ENCODE measurements at regions not wholly inside any gene's neighbourhood (a gene's known extent, or its start where the extent isn't known, plus 50 kb on each side); places are given as distances from the start of the nearest gene placed in this dataset.

DNA sequence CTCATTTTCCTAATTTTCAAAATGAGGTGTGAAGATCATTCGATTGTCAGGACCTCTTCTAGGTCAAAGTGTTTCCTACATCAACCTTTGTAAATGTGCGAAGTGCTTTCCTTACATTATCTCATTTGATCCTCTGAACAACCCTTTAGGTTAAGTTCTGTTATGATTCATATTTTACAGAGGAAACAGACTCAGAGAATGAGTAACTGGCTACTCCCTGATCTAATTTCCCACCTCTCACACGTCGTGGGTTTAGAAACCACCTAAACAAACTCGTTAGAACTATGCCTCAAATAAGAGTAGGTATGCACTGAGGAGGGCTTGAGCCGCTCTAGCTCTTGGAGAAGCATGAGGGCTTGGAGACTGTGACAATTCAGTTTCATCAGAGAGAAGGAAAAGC lies 148.6 kb downstream of the CD47 start:
- Mint-ChIP-seq H3K4me1 (peaks cover 31% of the 10 kb centered on the region), H3K27me3 (no peaks in the 10 kb centered on the region), H3K36me3 (ENCODE audit: low read depth) (no peaks in the 10 kb centered on the region), H3K27ac (peak overlapping the region; percentile 32), H3K9me3 (no peaks in the 10 kb centered on the region), H3K4me3 (no peak overlapping the region)
- ATAC-seq (peak; percentile 99), DNase-seq (peak; percentile 9)

DNA sequence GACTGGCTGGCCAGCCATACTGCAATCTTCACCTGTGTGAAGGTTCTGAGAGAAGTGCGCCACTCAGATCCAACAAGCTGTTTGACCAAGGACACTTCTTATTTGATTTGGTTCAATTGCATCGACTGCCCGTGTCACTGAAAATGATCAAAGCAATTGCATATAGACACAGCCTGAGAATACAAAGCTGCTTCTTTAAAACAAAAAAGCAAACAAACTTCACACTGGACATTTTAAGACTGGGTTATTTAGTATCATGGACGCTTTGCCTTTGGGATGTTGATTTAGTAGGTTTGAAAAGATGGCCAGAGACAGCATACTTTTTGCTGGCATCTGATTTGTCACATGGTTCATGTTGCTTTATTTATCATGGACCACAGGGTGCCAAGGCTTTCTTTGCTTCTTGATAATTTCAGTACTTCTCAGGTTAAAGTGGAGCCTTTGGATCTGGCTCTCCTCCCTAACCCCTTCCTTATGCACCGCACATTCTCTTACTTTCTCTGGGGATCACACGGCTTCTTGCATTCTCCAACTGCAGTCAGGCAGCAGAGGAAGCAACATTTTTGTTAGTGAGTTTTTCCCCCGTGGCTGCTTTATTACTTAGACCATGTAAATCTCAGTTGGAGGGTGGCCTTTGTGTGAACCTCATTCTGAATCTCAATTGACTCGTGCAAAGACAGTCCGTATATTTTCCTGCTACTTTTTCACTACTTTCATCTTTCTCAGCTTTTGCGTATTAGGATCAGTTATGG lies 151.0 kb downstream of the CD47 start:
- Mint-ChIP-seq H3K27me3 (no peaks in the 10 kb centered on the region), H3K9me3 (no peaks in the 10 kb centered on the region), H3K4me3 (no peak overlapping the region), H3K36me3 (ENCODE audit: low read depth) (no peaks in the 10 kb centered on the region), H3K27ac (no peak overlapping the region), H3K4me1 (peaks cover 31% of the 10 kb centered on the region)
- ATAC-seq (no peak), DNase-seq (no peak)

DNA sequence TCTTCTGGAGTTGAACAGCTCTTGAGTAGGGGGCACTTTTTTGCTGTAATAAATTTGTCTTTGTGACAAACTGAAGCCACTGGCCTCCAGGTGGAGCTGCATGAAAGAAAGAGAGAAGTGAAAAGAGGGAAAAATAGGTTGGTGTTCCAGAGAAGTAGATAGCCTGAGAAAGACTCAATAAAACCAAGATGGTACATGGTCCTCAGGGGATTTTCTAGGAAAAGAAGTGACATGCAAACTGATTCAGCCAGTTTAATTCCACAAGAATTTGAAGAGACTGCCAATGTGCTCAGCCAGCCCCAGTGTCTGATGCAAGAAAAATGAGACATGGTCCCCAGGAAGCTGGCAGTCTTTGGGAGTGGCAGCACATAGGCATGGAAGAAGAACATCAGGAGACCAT lies 152.7 kb downstream of the CD47 start:
- H3K4me1 Mint-ChIP-seq: peaks cover 20% of the 10 kb centered on the region
- peak; percentile 13 for DNase-seq
- peaks cover 7% of the 10 kb centered on the region for H3K9me3 Mint-ChIP-seq
- no peaks in the 10 kb centered on the region for H3K27me3 Mint-ChIP-seq
- no peak overlapping the region for H3K4me3 Mint-ChIP-seq
- ATAC-seq: no peak
- peaks cover 3% of the 10 kb centered on the region for H3K36me3 Mint-ChIP-seq (ENCODE audit: low read depth)
- no peak overlapping the region for H3K27ac Mint-ChIP-seq

DNA sequence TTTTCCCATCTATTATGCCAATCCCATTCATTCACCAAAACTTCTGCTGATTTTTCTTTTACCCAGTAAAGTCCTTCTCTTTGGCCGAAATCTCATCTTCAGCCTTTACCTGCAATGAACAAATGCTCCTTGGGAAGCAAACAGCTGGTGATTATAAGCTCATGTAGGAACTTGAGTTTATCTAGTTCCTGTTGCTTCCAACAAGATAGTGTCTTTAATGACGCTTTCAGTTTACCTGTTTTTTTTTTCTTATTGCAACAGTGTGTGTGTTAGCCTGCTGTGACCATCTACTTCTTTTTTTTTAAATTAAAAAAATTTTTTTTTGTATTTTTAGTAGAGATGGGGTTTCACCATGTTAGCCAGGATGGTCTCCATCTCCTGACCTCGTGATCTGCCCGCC lies 156.0 kb downstream of the CD47 start:
- H3K9me3 Mint-ChIP-seq: peaks cover 13% of the 10 kb centered on the region
- peaks cover 2% of the 10 kb centered on the region for H3K4me1 Mint-ChIP-seq
- no peak for ATAC-seq
- DNase-seq: no peak
- H3K27ac Mint-ChIP-seq: no peak overlapping the region
- H3K36me3 Mint-ChIP-seq (ENCODE audit: low read depth): peaks cover 5% of the 10 kb centered on the region
- H3K4me3 Mint-ChIP-seq: no peak overlapping the region
- no peaks in the 10 kb centered on the region for H3K27me3 Mint-ChIP-seq

DNA sequence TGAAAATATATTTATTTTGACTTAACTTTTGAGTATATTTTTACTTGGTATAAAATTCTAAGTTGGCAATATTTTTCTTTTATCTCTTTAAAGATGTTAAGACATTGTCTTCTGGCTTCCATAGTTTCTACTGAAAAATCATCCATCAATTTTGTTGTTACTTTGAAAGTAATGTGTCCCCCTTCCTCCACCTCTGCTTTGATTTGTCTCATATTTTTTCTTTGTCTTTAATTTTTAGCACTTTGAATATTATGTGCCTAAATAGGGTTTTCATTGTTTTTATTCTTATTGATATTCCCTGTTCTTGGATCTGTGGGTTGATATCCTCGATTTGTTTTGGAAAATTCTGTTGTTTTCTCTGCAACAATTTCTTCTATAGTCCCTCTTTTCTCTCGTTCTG lies 157.4 kb downstream of the CD47 start:
- DNase-seq (no peak), ATAC-seq (no peak)
- Mint-ChIP-seq H3K9me3 (peaks cover 13% of the 10 kb centered on the region), H3K4me3 (no peak overlapping the region), H3K4me1 (peaks cover 2% of the 10 kb centered on the region), H3K36me3 (ENCODE audit: low read depth) (peaks cover 5% of the 10 kb centered on the region), H3K27ac (no peak overlapping the region), H3K27me3 (no peaks in the 10 kb centered on the region)

DNA sequence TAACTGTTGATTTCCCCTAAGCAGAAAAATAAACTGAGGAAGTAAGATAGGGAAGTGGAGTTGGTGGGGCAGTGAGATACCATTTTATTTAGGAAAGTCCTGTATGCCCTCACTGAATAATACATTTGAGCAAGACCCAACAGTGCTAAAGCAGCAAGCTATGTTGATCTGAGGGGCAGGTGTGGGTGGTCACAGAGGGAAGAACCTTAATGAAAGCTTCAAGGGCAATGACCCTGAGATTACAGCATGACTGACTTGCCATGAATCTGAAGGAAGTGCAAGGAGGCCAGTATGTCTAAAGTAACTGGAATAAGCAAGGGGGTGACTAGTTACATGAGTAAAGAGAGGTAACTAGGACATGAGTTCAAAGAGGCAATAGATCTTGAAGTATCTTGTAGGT lies 159.5 kb downstream of the CD47 start:
- peaks cover 13% of the 10 kb centered on the region for H3K9me3 Mint-ChIP-seq
- H3K36me3 Mint-ChIP-seq (ENCODE audit: low read depth): peaks cover 5% of the 10 kb centered on the region
- DNase-seq: no peak
- H3K27me3 Mint-ChIP-seq: peaks cover 7% of the 10 kb centered on the region
- peaks cover 14% of the 10 kb centered on the region for H3K4me1 Mint-ChIP-seq
- H3K4me3 Mint-ChIP-seq: no peak overlapping the region
- ATAC-seq: no peak
- H3K27ac Mint-ChIP-seq: no peak overlapping the region

DNA sequence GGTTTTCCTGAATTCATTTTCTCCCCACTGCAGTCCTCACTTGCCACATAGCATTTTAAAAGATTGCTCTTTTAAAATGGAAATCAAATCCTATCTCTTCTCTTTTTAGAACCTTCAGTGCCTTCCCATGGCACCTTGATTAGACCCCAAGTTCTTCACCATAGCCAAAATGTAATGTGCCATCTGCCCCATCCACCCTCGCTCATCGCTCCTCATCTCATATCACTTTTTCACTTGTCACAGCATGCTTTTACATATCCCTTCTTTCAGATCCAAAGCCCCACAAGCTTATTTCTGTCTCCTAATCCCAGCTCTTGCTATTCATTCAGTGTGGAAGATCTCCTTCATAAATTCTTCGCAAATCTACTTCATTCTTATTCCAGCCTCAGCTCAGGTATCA lies 161.7 kb downstream of the CD47 start:
- H3K36me3 Mint-ChIP-seq (ENCODE audit: low read depth): peaks cover 5% of the 10 kb centered on the region
- no peak for ATAC-seq
- no peak for DNase-seq
- peaks cover 14% of the 10 kb centered on the region for H3K4me1 Mint-ChIP-seq
- H3K27me3 Mint-ChIP-seq: peaks cover 7% of the 10 kb centered on the region
- peaks cover 13% of the 10 kb centered on the region for H3K9me3 Mint-ChIP-seq
- no peak overlapping the region for H3K27ac Mint-ChIP-seq
- no peak overlapping the region for H3K4me3 Mint-ChIP-seq

DNA sequence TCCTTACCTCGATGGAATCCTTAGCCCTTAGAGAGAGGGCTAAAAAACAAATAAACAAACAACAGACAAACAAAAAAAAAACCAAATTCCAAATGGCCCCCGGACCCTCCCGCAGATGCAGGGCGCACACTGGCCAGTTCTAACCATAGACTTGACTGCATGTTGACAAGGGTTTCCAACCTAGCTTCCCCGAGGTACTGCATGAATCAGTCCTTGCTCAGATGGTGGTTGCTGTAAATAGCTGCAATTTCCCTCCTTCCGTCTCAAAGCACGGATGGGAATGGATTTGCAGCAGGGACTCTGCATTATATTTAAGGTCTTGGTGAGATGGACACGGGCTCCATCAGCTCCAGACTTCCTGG lies 162.8 kb downstream of the CD47 start:
- Mint-ChIP-seq H3K27ac (peak overlapping the region; percentile 57), H3K27me3 (peaks cover 7% of the 10 kb centered on the region), H3K4me3 (peak overlapping the region; percentile 81), H3K36me3 (ENCODE audit: low read depth) (peaks cover 1% of the 10 kb centered on the region), H3K9me3 (peaks cover 4% of the 10 kb centered on the region), H3K4me1 (peaks cover 14% of the 10 kb centered on the region)
- ATAC-seq: no peak
- DNase-seq: no peak

DNA sequence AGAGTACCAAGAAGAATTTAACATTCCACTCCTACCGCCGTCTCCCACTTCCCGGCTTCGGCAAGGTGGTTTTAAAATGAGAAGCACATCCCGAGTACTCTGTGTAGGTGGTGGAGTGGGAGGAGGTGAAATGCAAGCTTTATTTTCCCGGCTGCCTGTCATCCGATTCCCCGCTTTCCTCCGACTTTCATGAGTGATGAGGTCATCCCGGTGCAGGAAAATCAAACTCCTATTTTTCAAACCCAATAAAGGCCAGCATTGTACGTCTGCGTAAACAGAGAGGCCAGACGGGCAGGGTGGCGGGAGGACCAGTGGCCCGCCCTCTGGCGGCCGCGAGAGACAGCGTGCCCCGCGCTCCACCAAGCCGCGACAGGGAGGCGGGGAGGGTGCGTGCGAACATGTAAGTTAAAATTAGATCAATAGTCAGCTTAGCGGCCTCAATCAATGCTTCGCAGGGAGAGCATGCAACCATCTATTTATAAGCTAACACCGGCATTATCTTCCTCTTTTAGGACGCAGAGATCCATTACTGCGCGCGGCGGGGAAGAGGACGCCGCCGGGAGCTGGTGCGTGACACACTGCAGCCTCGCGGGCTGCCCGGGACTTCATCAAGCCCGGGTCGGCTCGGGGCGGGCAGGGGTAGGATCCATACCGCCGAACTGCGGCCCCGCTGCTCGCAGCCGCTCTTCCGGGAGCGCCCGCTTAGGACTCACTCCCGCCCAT lies 163.3 kb downstream of the CD47 start:
- H3K36me3 Mint-ChIP-seq (ENCODE audit: low read depth): no peaks in the 10 kb centered on the region
- peak overlapping the region; percentile 81 for H3K4me3 Mint-ChIP-seq
- ATAC-seq (peak; percentile 95), DNase-seq (peak; percentile 76)
- H3K27me3 Mint-ChIP-seq: peaks cover 7% of the 10 kb centered on the region
- no peaks in the 10 kb centered on the region for H3K9me3 Mint-ChIP-seq
- H3K4me1 Mint-ChIP-seq: peaks cover 14% of the 10 kb centered on the region
- H3K27ac Mint-ChIP-seq: peak overlapping the region; percentile 57

DNA sequence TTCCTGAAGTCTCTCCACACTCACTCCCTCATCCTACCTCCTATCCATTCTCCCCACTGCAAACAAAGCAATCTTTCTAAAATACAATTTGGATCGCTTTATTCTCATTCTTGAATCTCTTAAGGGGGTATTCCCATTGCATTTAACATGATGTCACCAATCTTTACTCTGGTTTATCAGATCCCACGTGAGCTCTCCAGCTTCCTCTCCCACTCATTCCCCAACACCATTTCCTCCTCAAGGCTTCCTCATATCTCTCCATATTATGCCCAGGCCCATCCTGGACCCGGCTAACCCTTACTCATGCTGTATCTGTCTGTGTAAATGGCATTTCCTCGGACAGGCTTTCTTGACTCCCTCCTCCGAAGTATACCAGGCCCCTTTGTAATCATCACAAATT lies 165.0 kb downstream of the CD47 start:
- Mint-ChIP-seq H3K4me3 (no peak overlapping the region), H3K36me3 (ENCODE audit: low read depth) (no peaks in the 10 kb centered on the region), H3K4me1 (peaks cover 17% of the 10 kb centered on the region), H3K27me3 (peaks cover 7% of the 10 kb centered on the region), H3K9me3 (no peaks in the 10 kb centered on the region), H3K27ac (no peak overlapping the region)
- ATAC-seq: no peak
- DNase-seq: no peak

DNA sequence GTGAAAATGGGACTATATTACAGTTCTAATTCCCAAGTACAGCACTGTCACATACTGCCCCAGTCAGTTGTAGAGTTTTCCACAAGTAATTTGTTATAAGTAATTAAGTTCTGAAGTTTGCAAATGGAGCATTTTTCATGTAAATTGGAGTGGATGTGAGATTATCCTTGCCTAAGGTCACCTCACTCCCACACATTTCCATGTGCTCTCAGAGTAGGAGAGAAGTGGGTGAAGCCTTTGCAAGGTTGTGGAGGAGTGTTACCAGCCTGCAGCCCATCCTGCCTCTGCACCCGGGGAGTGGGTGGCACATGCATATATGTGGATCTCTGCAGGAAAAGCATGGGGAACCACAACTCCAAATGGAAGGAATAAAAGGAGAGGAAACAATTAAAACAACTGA lies 169.8 kb downstream of the CD47 start:
- DNase-seq (no peak), ATAC-seq (no peak)
- no peaks in the 10 kb centered on the region for H3K9me3 Mint-ChIP-seq
- no peaks in the 10 kb centered on the region for H3K36me3 Mint-ChIP-seq (ENCODE audit: low read depth)
- H3K27me3 Mint-ChIP-seq: peaks cover 3% of the 10 kb centered on the region
- H3K4me1 Mint-ChIP-seq: peaks cover 9% of the 10 kb centered on the region
- no peak overlapping the region for H3K27ac Mint-ChIP-seq
- no peak overlapping the region for H3K4me3 Mint-ChIP-seq

DNA sequence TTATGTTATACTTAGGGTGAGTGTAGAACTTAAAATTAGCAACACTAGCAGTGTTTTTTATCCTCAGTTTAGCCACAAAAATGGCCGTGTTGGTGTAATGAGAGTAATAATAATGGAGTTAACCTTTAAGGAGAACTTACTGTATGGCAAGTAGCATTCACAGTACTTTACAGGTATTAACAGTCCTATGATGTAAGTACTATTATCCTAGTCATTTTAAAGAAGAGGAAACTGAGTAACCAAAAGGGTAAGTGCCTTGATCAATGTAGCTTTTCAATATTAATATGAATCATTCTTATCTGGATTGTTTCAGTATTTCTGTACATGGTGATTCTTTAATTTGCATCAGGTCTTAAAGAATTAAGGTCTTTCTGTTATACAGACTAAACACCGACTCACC lies 170.3 kb downstream of the CD47 start:
- Mint-ChIP-seq H3K4me3 (no peak overlapping the region), H3K27me3 (peaks cover 3% of the 10 kb centered on the region), H3K27ac (no peak overlapping the region), H3K36me3 (ENCODE audit: low read depth) (no peaks in the 10 kb centered on the region), H3K4me1 (peaks cover 9% of the 10 kb centered on the region), H3K9me3 (no peaks in the 10 kb centered on the region)
- ATAC-seq (peak; percentile 28), DNase-seq (no peak)

DNA sequence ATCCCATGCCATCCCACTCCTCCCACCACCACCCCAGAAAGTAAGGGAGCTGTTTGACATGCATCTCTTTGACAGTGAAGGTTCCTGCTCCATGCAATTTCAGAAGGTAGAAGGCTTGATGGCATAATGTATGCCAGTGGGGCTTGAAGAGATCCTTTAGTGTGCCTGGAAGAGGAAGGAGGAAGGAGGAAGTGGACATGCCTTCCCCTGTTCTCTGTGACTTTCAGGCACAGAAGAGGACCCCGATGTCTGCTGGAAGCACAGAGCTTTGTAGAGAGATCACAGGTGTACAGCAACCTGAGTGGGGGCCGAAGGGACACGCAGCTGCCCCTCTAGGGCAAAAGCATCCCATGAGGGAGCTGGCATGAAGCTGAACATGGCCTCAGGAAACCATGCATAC lies 171.6 kb downstream of the CD47 start:
- Mint-ChIP-seq H3K27me3 (peaks cover 3% of the 10 kb centered on the region), H3K27ac (no peak overlapping the region), H3K4me3 (no peak overlapping the region), H3K36me3 (ENCODE audit: low read depth) (no peaks in the 10 kb centered on the region), H3K4me1 (peaks cover 9% of the 10 kb centered on the region), H3K9me3 (no peaks in the 10 kb centered on the region)
- ATAC-seq (no peak), DNase-seq (no peak)

DNA sequence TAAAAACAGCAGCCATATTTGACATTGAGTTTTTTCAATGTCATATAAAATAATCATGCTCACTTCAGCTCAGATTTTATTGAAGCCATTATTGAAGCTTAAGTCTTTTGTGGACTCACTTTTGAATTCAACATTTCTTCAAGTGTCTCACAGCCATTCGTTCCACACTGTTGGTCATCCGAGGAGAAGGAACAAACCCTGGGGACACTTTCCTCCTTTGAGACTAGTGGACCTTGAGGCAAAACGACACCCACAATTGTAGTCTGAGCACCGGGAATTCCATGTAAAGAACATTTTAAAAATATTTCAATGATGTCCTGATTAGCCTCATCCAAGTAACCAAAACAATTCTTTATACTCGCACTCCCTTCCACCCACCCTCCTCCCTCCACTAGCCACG lies 174.7 kb downstream of the CD47 start:
- DNase-seq (no peak), ATAC-seq (no peak)
- Mint-ChIP-seq H3K27ac (no peak overlapping the region), H3K36me3 (ENCODE audit: low read depth) (no peaks in the 10 kb centered on the region), H3K27me3 (peaks cover 3% of the 10 kb centered on the region), H3K9me3 (no peaks in the 10 kb centered on the region), H3K4me3 (no peak overlapping the region), H3K4me1 (peaks cover 14% of the 10 kb centered on the region)

DNA sequence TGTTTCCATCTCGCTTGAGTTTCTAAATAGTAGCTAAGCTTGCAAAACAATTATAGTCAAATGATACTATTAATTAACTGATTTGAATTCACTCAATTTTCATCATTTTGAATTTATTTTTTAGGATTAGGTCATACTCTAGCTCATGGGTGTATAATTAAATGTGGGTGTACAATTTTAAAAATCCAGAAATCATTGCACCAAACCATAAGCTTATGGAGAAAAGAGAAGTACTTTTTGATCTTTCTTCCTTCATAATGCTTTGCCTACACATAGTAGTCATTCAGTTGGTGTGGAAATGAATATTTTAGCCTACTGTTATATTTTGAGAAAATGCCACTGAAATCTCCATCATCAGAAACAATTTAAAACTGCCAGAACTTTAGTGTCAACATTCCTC lies 175.1 kb downstream of the CD47 start:
- Mint-ChIP-seq H3K36me3 (ENCODE audit: low read depth) (no peaks in the 10 kb centered on the region), H3K27me3 (peaks cover 3% of the 10 kb centered on the region), H3K27ac (no peak overlapping the region)

More for the DNA sequence above, 175.1 kb downstream of the CD47 start:
- DNase-seq (no peak), ATAC-seq (no peak)
- Mint-ChIP-seq H3K4me3 (no peak overlapping the region), H3K4me1 (peaks cover 14% of the 10 kb centered on the region), H3K9me3 (no peaks in the 10 kb centered on the region)
